Tibial nerve (tissue), 4 donors: ENCODE measurements at regions not wholly inside any gene's neighbourhood (a gene's known extent, or its start where the extent isn't known, plus 50 kb on each side); places are given as distances from the start of the nearest gene placed in this dataset.

Experiments used
- CTCF ChIP-seq, 5 experiments: fragments of 200-600 bp in 3 of 5; fragments of 450-650 bp in 2 of 5; sonication (generic) in 3 of 5; IDR thresholded peaks; one replicate each; pipeline ENCODE4 v1.5.1; 2016 to 2019; ENCODE audit warnings: antibody characterized with exemption in 5 of 5, mild to moderate bottlenecking in 3 of 5, moderate library complexity in 2 of 5
- EP300 ChIP-seq, 2 donors: sonication (generic); formaldehyde crosslinking; IDR thresholded peaks; one replicate each; pipeline ENCODE4 v1.6.1; 2017; ENCODE audit warnings: antibody characterized with exemption in 2 of 2, mild to moderate bottlenecking in 1 of 2
- POLR2A ChIP-seq, 2 donors: fragments of 450-650 bp; IDR thresholded peaks; one replicate each; pipeline ENCODE4 v1.6.1; 2017; ENCODE audit warnings: antibody characterized with exemption in 2 of 2, mild to moderate bottlenecking in 2 of 2, moderate library complexity in 2 of 2

- TF ChIP-seq CTCF (IDR thresholded peaks at IDR 0.05): no peak
- TF ChIP-seq POLR2A (IDR thresholded peaks at IDR 0.05): no peak
- peak in 1 of 2 donors; percentile 11 for TF ChIP-seq EP300 (IDR thresholded peaks at IDR 0.05)
Observed at GRCh38 chr6:4582506-4583417, 193.4 kb upstream of the CDYL start.
